K562 (cell line): ENCODE measurements at regions not wholly inside any gene's neighbourhood (a gene's known extent, or its start where the extent isn't known, plus 50 kb on each side); places are given as distances from the start of the nearest gene placed in this dataset.

ENCODE experiments used
- ATAC-seq: fragments of 200-7000 bp; cut with Tn5 transposase; 3 replicates; pipeline ENCODE4 v1.9.1; 2020; ENCODE audit warnings: moderate library complexity
- BruUV-seq: library from RNA; stranded (reverse); fragments of 400-500 nt; replicated peaks from 2 replicates; lab custom pipeline; 2021; lab: Mats Ljungman, UMichigan
- CTCF ChIA-PET: fragments of 300-600 bp; formaldehyde crosslinking; extraction: SDS; loops from one replicate; lab custom pipeline; 2021; ENCODE audit warnings: low intra/inter-chr PET ratio; lab: Yijun Ruan, JAX
- POLR2A ChIA-PET: fragments of 300-600, 350-650 bp; sonication (Branson Sonifier 250); formaldehyde crosslinking; extraction: SDS; loops from one replicate; lab custom pipeline; 2021; ENCODE audit warnings: antibody characterized with exemption, inconsistent platforms; lab: Yijun Ruan, JAX
- DNase-seq, 4 experiments: peaks; one replicate each; pipeline versions ENCODE4 v3.0.0 to v3.0.0-alpha.2; 2011 to 2018; ENCODE audit warnings: low spot score in 3 of 4, mixed read lengths in 3 of 4; ENCODE audit errors: extremely low read depth in 1 of 4
- FAIRE-seq: peaks from 2 replicates; lab custom pipeline; 2011; peaks lifted over from hg19 to GRCh38; lab: Jason Lieb, UNC
- H2AFZ ChIP-seq: 2 replicates; pipeline ENCODE4 v1.6.0; 2011; ENCODE audit warnings: low read depth, low read length, control low read depth, inconsistent platforms
- H3K27ac ChIP-seq: fragments of 200-600 bp; 3 replicates; pipeline ENCODE4 v1.8.0; 2011; ENCODE audit warnings: low read depth, mild to moderate bottlenecking, control low read depth, inconsistent platforms, low read length, moderate library complexity, mixed read lengths; ENCODE audit errors: extremely low read depth
- H3K27me3 ChIP-seq, 2 experiments: fragments of 300-600 bp in 1 of 2; 2 replicates in 1 of 2; 3 replicates in 1 of 2; pipeline versions ENCODE4 v1.6.0 to v1.8.0; 2011; ENCODE audit warnings: inconsistent platforms in 2 of 2, low read length in 2 of 2, mild to moderate bottlenecking in 1 of 2, mixed read lengths in 1 of 2, moderate library complexity in 1 of 2; ENCODE audit not compliant: control insufficient read depth in 2 of 2, insufficient read depth in 2 of 2
- H3K36me3 ChIP-seq: fragments of 300-600 bp; 3 replicates; pipeline ENCODE4 v1.8.0; 2011; ENCODE audit warnings: mild to moderate bottlenecking, low read length, inconsistent platforms; ENCODE audit not compliant: control insufficient read depth, insufficient read depth
- H3K4me1 ChIP-seq, 2 experiments: fragments of 200-600 bp in 1 of 2; replicated peaks in 1 of 2; 2 replicates in 1 of 2; 3 replicates in 1 of 2; pipeline versions ENCODE4 v1.5.1 to v1.8.0; 2011; ENCODE audit warnings: inconsistent platforms in 2 of 2, low read length in 2 of 2, mild to moderate bottlenecking in 1 of 2, mixed read lengths in 1 of 2, moderate library complexity in 1 of 2; ENCODE audit not compliant: control insufficient read depth in 2 of 2, insufficient read depth in 2 of 2
- H3K4me2 ChIP-seq: 2 replicates; pipeline ENCODE4 v1.6.1; 2011; ENCODE audit warnings: low read length, control low read depth, inconsistent platforms, mixed read lengths; ENCODE audit not compliant: insufficient read depth
- H3K4me3 ChIP-seq: fragments of 200-600 bp; sonication (generic), shearing (Covaris generic); 2 replicates; pipeline ENCODE4 v1.5.1; 2016; ENCODE audit warnings: control low read depth, inconsistent platforms
- H3K79me2 ChIP-seq: fragments of 200-600 bp; 3 replicates; pipeline ENCODE4 v1.8.0; 2011; ENCODE audit warnings: low read length, inconsistent platforms; ENCODE audit not compliant: control insufficient read depth, insufficient read depth
- H3K9ac ChIP-seq, 2 experiments: 2 replicates each; pipeline versions ENCODE4 v1.6.0 to v1.6.1; 2011; ENCODE audit warnings: low read depth in 2 of 2, low read length in 2 of 2, control low read depth in 1 of 2, inconsistent platforms in 1 of 2, mild to moderate bottlenecking in 1 of 2, mixed read lengths in 1 of 2; ENCODE audit not compliant: insufficient read depth in 1 of 2
- H3K9me1 ChIP-seq: one replicate; pipeline ENCODE4 v1.6.0; 2011; ENCODE audit warnings: inconsistent platforms, mild to moderate bottlenecking, low read length, moderate library complexity; ENCODE audit not compliant: control insufficient read depth, insufficient read depth
- H3K9me3 ChIP-seq: replicated peaks from 2 replicates; pipeline ENCODE4 v1.5.1; 2011; ENCODE audit warnings: low read depth, low read length, inconsistent platforms; ENCODE audit not compliant: control insufficient read depth, insufficient read depth
- H4K20me1 ChIP-seq: replicated peaks from 2 replicates; pipeline ENCODE4 v1.6.1; 2011; ENCODE audit warnings: low read length, inconsistent platforms, mixed read lengths; ENCODE audit not compliant: control insufficient read depth, insufficient read depth
- BACH1 ChIP-seq: fragments of 200-800 bp; sonication (Bioruptor generic); IDR thresholded peaks from 2 replicates; pipeline ENCODE4 v1.6.1; 2016; ENCODE audit warnings: missing genetic modification characterization, missing compliant biosample characterization
- EHMT2 ChIP-seq: fragments of 450-650 bp; IDR thresholded peaks from 2 replicates; pipeline ENCODE4 v1.6.1; 2018; ENCODE audit warnings: antibody characterized with exemption
- FOXJ2 ChIP-seq: fragments of 200-800 bp; sonication (Bioruptor generic); IDR thresholded peaks from 2 replicates; pipeline ENCODE4 v1.6.1; 2016; ENCODE audit warnings: missing genetic modification characterization, missing compliant biosample characterization
- JUNB ChIP-seq: fragments of 450-650 bp; formaldehyde crosslinking; conservative IDR thresholded peaks from 2 replicates; pipeline ENCODE4 v1.4.0; 2020; ENCODE audit warnings: mild to moderate bottlenecking
- NR2C1 ChIP-seq, 2 experiments: fragments of 450-650 bp; IDR thresholded peaks; 2 replicates each; pipeline ENCODE4 v1.6.1; 2017; ENCODE audit warnings: mild to moderate bottlenecking in 2 of 2, antibody characterized with exemption in 1 of 2, inconsistent platforms in 1 of 2, missing compliant biosample characterization in 1 of 2, missing genetic modification characterization in 1 of 2
- PRPF4 ChIP-seq: fragments of 200-400 bp; formaldehyde crosslinking; IDR thresholded peaks from one replicate; pipeline ENCODE4 v1.6.1; 2017; ENCODE audit warnings: low read length, low read depth, mild to moderate bottlenecking; ENCODE audit not compliant: insufficient read depth, poor library complexity, severe bottlenecking
- ZNF445 ChIP-seq: fragments of 250-450 bp; sonication (Bioruptor Pico); IDR thresholded peaks from 2 replicates; pipeline ENCODE4 v1.4.0; 2020; ENCODE audit warnings: low read depth, mild to moderate bottlenecking, moderate library complexity
- WGBS: fragments of 100-300 bp; shearing (Covaris generic); methylation state at CpG from one replicate; pipeline ENCODE4 v1.1.6; 2016; ENCODE audit warnings: low coverage, mixed read lengths; ENCODE audit not compliant: insufficient coverage; ENCODE audit errors: missing lambda C conversion rate; 5-methylcytosine and 5-hydroxymethylcytosine counted together
- in situ Hi-C: fragments of 300-500 bp; cut with MboI; formaldehyde crosslinking; loops from 4 replicates; pipeline ENCODE4 v1.15.0; 2018; ENCODE audit warnings: inconsistent platforms, mixed read lengths
- intact Hi-C: fragments of 100-400 bp; cut with micrococcal nuclease; formaldehyde crosslinking; loops from 2 replicates; pipeline ENCODE4 v1.14.2; 2022
- TF ChIP-seq, protein P1 (sequence below), 2 experiments: fragments of 450-650 bp; formaldehyde crosslinking in 1 of 2; IDR thresholded peaks; 2 replicates each; pipeline versions ENCODE4 v1.4.0 to v1.6.1; 2014 to 2020; ENCODE audit warnings: mild to moderate bottlenecking in 2 of 2, borderline replicate concordance in 1 of 2, low read depth in 1 of 2

DNA sequence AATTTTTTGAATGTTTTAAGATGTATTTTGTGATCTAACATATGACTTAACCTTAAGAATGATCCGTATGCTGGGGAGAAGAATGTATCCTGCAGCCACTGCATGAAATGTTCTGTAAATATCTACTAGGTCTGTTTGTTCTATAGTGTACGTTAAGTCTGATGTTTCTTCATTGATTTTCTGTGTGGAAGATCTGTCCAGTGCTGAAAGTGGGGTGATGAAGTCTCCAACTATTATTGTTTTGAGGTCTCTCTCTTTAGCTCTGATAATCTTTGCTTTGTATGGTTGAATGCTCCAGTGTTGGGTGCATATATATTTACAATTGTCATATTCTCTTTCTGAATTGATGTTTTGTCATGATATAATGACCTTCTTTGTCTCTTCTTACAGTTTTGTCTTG, 82.5 kb upstream of the LHCGR start:
- H3K79me2 ChIP-seq = no peaks in the 10 kb centered on the region
- H3K9ac ChIP-seq = no peak overlapping the region
- H3K9me3 ChIP-seq = no peaks in the 10 kb centered on the region
- no peaks in the 10 kb centered on the region for H3K9me1 ChIP-seq
- POLR2A ChIA-PET = no interaction called here
- no peak overlapping the region for H3K4me3 ChIP-seq
- no peaks in the 10 kb centered on the region for H3K27me3 ChIP-seq
- no peaks in the 10 kb centered on the region for H3K36me3 ChIP-seq
- no peak overlapping the region for H2AFZ ChIP-seq
- CTCF ChIA-PET = no interaction called here
- DNase-seq (no peak), ATAC-seq (no peak), FAIRE-seq (no peak)
- TF ChIP-seq JUNB (CRISPR knock-in tag) (no peak), NR2C1 (IDR thresholded peaks at IDR 0.05) (no peak), NR2C1 (tag; IDR thresholded peaks at IDR 0.05) (no peak), ZNF445 (CRISPR knock-in tag) (no peak), FOXJ2 (tag) (no peak), EHMT2 (peak; percentile 15; the same call in 1 of the 2 replicates), BACH1 (tag) (no peak), PRPF4 (no peak)
- TF ChIP-seq, protein P1, sequence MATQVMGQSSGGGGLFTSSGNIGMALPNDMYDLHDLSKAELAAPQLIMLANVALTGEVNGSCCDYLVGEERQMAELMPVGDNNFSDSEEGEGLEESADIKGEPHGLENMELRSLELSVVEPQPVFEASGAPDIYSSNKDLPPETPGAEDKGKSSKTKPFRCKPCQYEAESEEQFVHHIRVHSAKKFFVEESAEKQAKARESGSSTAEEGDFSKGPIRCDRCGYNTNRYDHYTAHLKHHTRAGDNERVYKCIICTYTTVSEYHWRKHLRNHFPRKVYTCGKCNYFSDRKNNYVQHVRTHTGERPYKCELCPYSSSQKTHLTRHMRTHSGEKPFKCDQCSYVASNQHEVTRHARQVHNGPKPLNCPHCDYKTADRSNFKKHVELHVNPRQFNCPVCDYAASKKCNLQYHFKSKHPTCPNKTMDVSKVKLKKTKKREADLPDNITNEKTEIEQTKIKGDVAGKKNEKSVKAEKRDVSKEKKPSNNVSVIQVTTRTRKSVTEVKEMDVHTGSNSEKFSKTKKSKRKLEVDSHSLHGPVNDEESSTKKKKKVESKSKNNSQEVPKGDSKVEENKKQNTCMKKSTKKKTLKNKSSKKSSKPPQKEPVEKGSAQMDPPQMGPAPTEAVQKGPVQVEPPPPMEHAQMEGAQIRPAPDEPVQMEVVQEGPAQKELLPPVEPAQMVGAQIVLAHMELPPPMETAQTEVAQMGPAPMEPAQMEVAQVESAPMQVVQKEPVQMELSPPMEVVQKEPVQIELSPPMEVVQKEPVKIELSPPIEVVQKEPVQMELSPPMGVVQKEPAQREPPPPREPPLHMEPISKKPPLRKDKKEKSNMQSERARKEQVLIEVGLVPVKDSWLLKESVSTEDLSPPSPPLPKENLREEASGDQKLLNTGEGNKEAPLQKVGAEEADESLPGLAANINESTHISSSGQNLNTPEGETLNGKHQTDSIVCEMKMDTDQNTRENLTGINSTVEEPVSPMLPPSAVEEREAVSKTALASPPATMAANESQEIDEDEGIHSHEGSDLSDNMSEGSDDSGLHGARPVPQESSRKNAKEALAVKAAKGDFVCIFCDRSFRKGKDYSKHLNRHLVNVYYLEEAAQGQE (IDR thresholded peaks at IDR 0.05; ENCODE audit: borderline replicate concordance) = peak; percentile 52; the same call in 1 of the 2 replicates
- TF ChIP-seq, protein P1 (CRISPR knock-in tag; IDR thresholded peaks at IDR 0.05; ENCODE audit: low read depth) = no peak
- BruUV-seq = no TSS peak
- WGBS = 4% methylated on average over 2 of the region's 2 CpGs
- no peak overlapping the region for H3K27ac ChIP-seq
- no peaks in the 10 kb centered on the region for H3K4me1 ChIP-seq
- no peak overlapping the region for H3K4me2 ChIP-seq
- no peaks in the 10 kb centered on the region for H4K20me1 ChIP-seq
- in situ Hi-C loops = no loop called here
- intact Hi-C loops = no loop called here
